SK-N-SH treated with all-trans-retinoic acid at 6 μM for 48 hours (cell line): ENCODE measurements at regions not wholly inside any gene's neighbourhood (a gene's known extent, or its start where the extent isn't known, plus 50 kb on each side); places are given as distances from the start of the nearest gene placed in this dataset.

Experiments used
- ATAC-seq: fragments of 200-7000 bp; cut with Tn5 transposase; 3 replicates; pipeline ENCODE4 v1.9.1; 2020; ENCODE audit warnings: mild to moderate bottlenecking, moderate library complexity
- BACH2 ChIP-seq: fragments of 250-450 bp; sonication (Bioruptor Pico); IDR thresholded peaks from 2 replicates; pipeline ENCODE4 v1.9.0; 2021; ENCODE audit warnings: mild to moderate bottlenecking, borderline replicate concordance
- CREB5 ChIP-seq: fragments of 250-450 bp; sonication (Bioruptor Pico); IDR thresholded peaks from 2 replicates; pipeline ENCODE4 v1.5.1; 2020; ENCODE audit warnings: low read depth, mild to moderate bottlenecking, moderate library complexity
- CSDC2 ChIP-seq: fragments of 250-450 bp; sonication (Bioruptor Pico); IDR thresholded peaks from 2 replicates; pipeline ENCODE4 v1.5.0; 2020; ENCODE audit warnings: mild to moderate bottlenecking, moderate library complexity
- ESRRG ChIP-seq: fragments of 250-450 bp; sonication (Bioruptor Pico); IDR thresholded peaks from 2 replicates; pipeline ENCODE4 v1.6.1; 2021; ENCODE audit warnings: mild to moderate bottlenecking
- GLIS3 ChIP-seq: fragments of 250-450 bp; sonication (Bioruptor Pico); IDR thresholded peaks from 2 replicates; pipeline ENCODE4 v1.5.0; 2020; ENCODE audit warnings: mild to moderate bottlenecking, moderate library complexity
- ISL1 ChIP-seq: fragments of 250-450 bp; sonication (Bioruptor Pico); IDR thresholded peaks from 2 replicates; pipeline ENCODE4 v2.1.2; 2022; ENCODE audit warnings: mild to moderate bottlenecking, moderate library complexity
- OSR1 ChIP-seq: fragments of 250-450 bp; sonication (Bioruptor Pico); IDR thresholded peaks from 2 replicates; pipeline ENCODE4 v1.8.0; 2022; ENCODE audit warnings: moderate library complexity, mild to moderate bottlenecking, inconsistent platforms
- PATZ1 ChIP-seq: fragments of 250-450 bp; sonication (Bioruptor Pico); IDR thresholded peaks from 2 replicates; pipeline ENCODE4 v1.8.0; 2020; ENCODE audit warnings: mild to moderate bottlenecking, moderate library complexity, borderline replicate concordance
- POU6F1 ChIP-seq: fragments of 250-450 bp; sonication (Bioruptor Pico); IDR thresholded peaks from 2 replicates; pipeline ENCODE4 v1.8.0; 2021; ENCODE audit warnings: low read depth, mild to moderate bottlenecking, moderate library complexity, borderline replicate concordance
- PPARA ChIP-seq: fragments of 250-450 bp; sonication (Bioruptor Pico); IDR thresholded peaks from 2 replicates; pipeline ENCODE4 v1.5.0; 2020; ENCODE audit warnings: mild to moderate bottlenecking, borderline replicate concordance
- RARB ChIP-seq: fragments of 250-450 bp; sonication (Bioruptor Pico); IDR thresholded peaks from 2 replicates; pipeline ENCODE4 v1.8.0; 2021; ENCODE audit warnings: mild to moderate bottlenecking, moderate library complexity
- SNAI2 ChIP-seq: fragments of 250-450 bp; sonication (Bioruptor Pico); IDR thresholded peaks from 2 replicates; pipeline ENCODE4 v1.5.0; 2020; ENCODE audit warnings: mild to moderate bottlenecking, moderate library complexity
- TCF4 ChIP-seq: fragments of 250-450 bp; sonication (Bioruptor Pico); IDR thresholded peaks from 2 replicates; pipeline ENCODE4 v1.8.0; 2021; ENCODE audit warnings: mild to moderate bottlenecking, moderate library complexity, borderline replicate concordance
- TOX ChIP-seq: fragments of 250-450 bp; sonication (Bioruptor Pico); IDR thresholded peaks from 2 replicates; pipeline ENCODE4 v1.8.0; 2021; ENCODE audit warnings: mild to moderate bottlenecking, moderate library complexity, borderline replicate concordance
- TSHZ2 ChIP-seq: fragments of 250-450 bp; sonication (Bioruptor Pico); IDR thresholded peaks from 2 replicates; pipeline ENCODE4 v1.5.0; 2020; ENCODE audit warnings: mild to moderate bottlenecking, moderate library complexity
- ZC3H10 ChIP-seq: fragments of 250-450 bp; sonication (Bioruptor Pico); IDR thresholded peaks from 2 replicates; pipeline ENCODE4 v1.5.1; 2021; ENCODE audit warnings: mild to moderate bottlenecking, moderate library complexity
- ZFP3 ChIP-seq: fragments of 250-450 bp; sonication (Bioruptor Pico); IDR thresholded peaks from 2 replicates; pipeline ENCODE4 v1.5.0; 2020; ENCODE audit warnings: mild to moderate bottlenecking, moderate library complexity
- ZFP30 ChIP-seq: fragments of 450-650 bp; formaldehyde crosslinking; IDR thresholded peaks from 2 replicates; pipeline ENCODE4 v1.5.0; 2022; ENCODE audit warnings: mild to moderate bottlenecking, moderate library complexity
- ZNF565 ChIP-seq: fragments of 450-650 bp; formaldehyde crosslinking; conservative IDR thresholded peaks from 2 replicates; pipeline ENCODE4 v1.5.0; 2020; ENCODE audit warnings: low read depth, mild to moderate bottlenecking, moderate library complexity
- ZNF70 ChIP-seq: fragments of 450-650 bp; formaldehyde crosslinking; IDR thresholded peaks from 2 replicates; pipeline ENCODE4 v1.5.0; 2020; ENCODE audit warnings: mild to moderate bottlenecking, moderate library complexity
- ZNF8 ChIP-seq: fragments of 450-650 bp; formaldehyde crosslinking; IDR thresholded peaks from 2 replicates; pipeline ENCODE4 v1.5.0; 2020; ENCODE audit warnings: mild to moderate bottlenecking, moderate library complexity

GRCh38 chr13:99759163-99759552, 212.4 kb downstream of the ZIC5 start:
- no peak for ATAC-seq
- no peak for TF ChIP-seq TSHZ2 (CRISPR knock-in tag)
- no peak for TF ChIP-seq ZFP3 (CRISPR knock-in tag)
- TF ChIP-seq CREB5 (CRISPR knock-in tag): no peak
- no peak for TF ChIP-seq ZC3H10 (CRISPR knock-in tag)
- no peak for TF ChIP-seq CSDC2
- TF ChIP-seq ISL1 (CRISPR knock-in tag): no peak
- TF ChIP-seq SNAI2 (CRISPR knock-in tag): no peak
- TF ChIP-seq GLIS3: no peak
- TF ChIP-seq BACH2: no peak
- no peak for TF ChIP-seq OSR1 (CRISPR knock-in tag)
- no peak for TF ChIP-seq ZNF70 (CRISPR knock-in tag)

GRCh38 chr13:99758460-99759162, 213.0 kb downstream of the ZIC5 start:
- ATAC-seq: no peak
- TF ChIP-seq RARB (CRISPR knock-in tag): no peak
- TF ChIP-seq OSR1 (CRISPR knock-in tag): no peak
- no peak for TF ChIP-seq ZFP30 (CRISPR knock-in tag)
- no peak for TF ChIP-seq PATZ1 (CRISPR knock-in tag)
- TF ChIP-seq PPARA (CRISPR knock-in tag): no peak
- no peak for TF ChIP-seq ZNF565 (CRISPR knock-in tag)
- no peak for TF ChIP-seq CSDC2
- TF ChIP-seq TCF4 (CRISPR knock-in tag): no peak
- no peak for TF ChIP-seq ZFP3 (CRISPR knock-in tag)
- no peak for TF ChIP-seq SNAI2 (CRISPR knock-in tag)
- no peak for TF ChIP-seq POU6F1 (CRISPR knock-in tag)
- no peak for TF ChIP-seq TOX (CRISPR knock-in tag)

- no peak for ATAC-seq
- TF ChIP-seq CREB5 (CRISPR knock-in tag): no peak
- no peak for TF ChIP-seq BACH2
- TF ChIP-seq ZNF70 (CRISPR knock-in tag): no peak
- no peak for TF ChIP-seq ISL1 (CRISPR knock-in tag)
- no peak for TF ChIP-seq PPARA (CRISPR knock-in tag)
- TF ChIP-seq ZNF8 (CRISPR knock-in tag): no peak
- no peak for TF ChIP-seq TOX (CRISPR knock-in tag)
- TF ChIP-seq GLIS3: no peak
- no peak for TF ChIP-seq ESRRG (CRISPR knock-in tag)
- TF ChIP-seq ZNF565 (CRISPR knock-in tag): no peak
- TF ChIP-seq POU6F1 (CRISPR knock-in tag): no peak
- no peak for TF ChIP-seq RARB (CRISPR knock-in tag)
- no peak for TF ChIP-seq SNAI2 (CRISPR knock-in tag)
- no peak for TF ChIP-seq PATZ1 (CRISPR knock-in tag)
- TF ChIP-seq ZFP30 (CRISPR knock-in tag): no peak
These were observed 213.7 kb downstream of the ZIC5 start for GRCh38 chr13:99757756-99758459.
